ENCODE measurements at regions not wholly inside any gene's neighbourhood (a gene's known extent, or its start where the extent isn't known, plus 50 kb on each side); places are given as distances from the start of the nearest gene placed in this dataset.
A peak's percentile ranks its signal among the peaks of the same experiment; 100 is the strongest.

- H3K4me3 ChIP-seq (ENCODE audit: low read depth, low read length), result no peak overlapping the region
- H3K4me1 ChIP-seq (ENCODE audit: control insufficient read depth, insufficient read depth, low read length, unreplicated experiment), result no peaks in the 10 kb centered on the region
- peaks cover 53% of the 10 kb centered on the region for H3K27me3 ChIP-seq (ENCODE audit: insufficient read depth, low read length)
- H2AFZ ChIP-seq (ENCODE audit: low read length, unreplicated experiment), result no peak overlapping the region
- H3K36me3 ChIP-seq (ENCODE audit: insufficient read depth, low read length), result no peaks in the 10 kb centered on the region
- no peaks in the 10 kb centered on the region for H3K79me2 ChIP-seq (ENCODE audit: control insufficient read depth, insufficient read depth, low read length, unreplicated experiment)
- no peak overlapping the region for H3K27ac ChIP-seq (ENCODE audit: low read depth, low read length)
Measured at GRCh38 chr12:94733727-94734126, 83.4 kb upstream of the TMCC3 start.

DNA sequence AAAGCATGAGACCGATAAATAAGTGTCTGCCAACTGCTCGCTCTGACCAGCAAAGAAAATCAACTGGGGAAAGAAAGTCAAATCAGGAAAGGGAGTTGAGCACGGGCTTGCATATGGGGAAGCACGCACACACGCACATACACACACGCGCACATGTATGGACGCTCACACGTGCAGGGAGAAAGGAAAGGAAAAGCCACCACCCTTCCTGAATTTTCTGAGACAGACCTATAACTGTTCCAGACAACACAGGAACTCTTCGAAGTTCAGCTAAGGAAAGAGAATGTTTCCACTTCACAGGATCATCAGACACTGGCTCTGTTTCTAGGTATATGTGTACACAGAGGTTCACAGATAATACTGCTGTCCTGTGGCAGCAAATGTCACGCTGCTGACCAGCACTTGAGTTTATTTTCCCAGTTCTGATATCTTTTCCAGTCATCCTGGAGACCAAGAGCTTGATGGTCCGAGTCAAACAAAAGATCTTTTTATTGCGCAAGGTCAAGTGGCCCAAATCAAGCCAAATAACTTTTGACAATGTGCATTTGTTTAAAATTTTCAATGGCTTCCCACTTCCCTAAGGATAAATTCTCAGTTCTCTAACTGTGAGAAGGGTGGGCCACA lies 82.1 kb upstream of the TMCC3 start:
- Histone ChIP-seq H3K36me3 (ENCODE audit: insufficient read depth, low read length) (no peaks in the 10 kb centered on the region), H3K27me3 (ENCODE audit: insufficient read depth, low read length) (peaks cover 42% of the 10 kb centered on the region), H2AFZ (ENCODE audit: low read length, unreplicated experiment) (no peak overlapping the region), H3K79me2 (ENCODE audit: control insufficient read depth, insufficient read depth, low read length, unreplicated experiment) (no peaks in the 10 kb centered on the region), H3K27ac (ENCODE audit: low read depth, low read length) (no peak overlapping the region), H3K4me3 (ENCODE audit: low read depth, low read length) (no peak overlapping the region), H3K4me1 (ENCODE audit: control insufficient read depth, insufficient read depth, low read length, unreplicated experiment) (no peaks in the 10 kb centered on the region)

GRCh38 chr12:94731733-94732360 lies 81.5 kb upstream of the TMCC3 start:
- no peak overlapping the region for H3K4me3 ChIP-seq (ENCODE audit: low read depth, low read length)
- H3K4me1 ChIP-seq (ENCODE audit: control insufficient read depth, insufficient read depth, low read length, unreplicated experiment), result no peaks in the 10 kb centered on the region
- H3K36me3 ChIP-seq (ENCODE audit: insufficient read depth, low read length), result no peaks in the 10 kb centered on the region
- H3K27ac ChIP-seq (ENCODE audit: low read depth, low read length), result no peak overlapping the region
- H3K27me3 ChIP-seq (ENCODE audit: insufficient read depth, low read length), result peaks cover 36% of the 10 kb centered on the region
- no peaks in the 10 kb centered on the region for H3K79me2 ChIP-seq (ENCODE audit: control insufficient read depth, insufficient read depth, low read length, unreplicated experiment)
- no peak overlapping the region for H2AFZ ChIP-seq (ENCODE audit: low read length, unreplicated experiment)

GRCh38 chr12:94730847-94731246 lies 80.5 kb upstream of the TMCC3 start:
- no peak overlapping the region for H3K27ac ChIP-seq (ENCODE audit: low read depth, low read length)
- H3K79me2 ChIP-seq (ENCODE audit: control insufficient read depth, insufficient read depth, low read length, unreplicated experiment), result no peaks in the 10 kb centered on the region
- H3K27me3 ChIP-seq (ENCODE audit: insufficient read depth, low read length), result peaks cover 27% of the 10 kb centered on the region
- no peaks in the 10 kb centered on the region for H3K4me1 ChIP-seq (ENCODE audit: control insufficient read depth, insufficient read depth, low read length, unreplicated experiment)
- H3K4me3 ChIP-seq (ENCODE audit: low read depth, low read length), result no peak overlapping the region
- H2AFZ ChIP-seq (ENCODE audit: low read length, unreplicated experiment), result no peak overlapping the region
- no peaks in the 10 kb centered on the region for H3K36me3 ChIP-seq (ENCODE audit: insufficient read depth, low read length)

GRCh38 chr12:94726236-94726835 lies 76.0 kb upstream of the TMCC3 start:
- no peaks in the 10 kb centered on the region for H3K79me2 ChIP-seq (ENCODE audit: control insufficient read depth, insufficient read depth, low read length, unreplicated experiment)
- no peaks in the 10 kb centered on the region for H3K27me3 ChIP-seq (ENCODE audit: insufficient read depth, low read length)
- H3K4me3 ChIP-seq (ENCODE audit: low read depth, low read length), result no peak overlapping the region
- H2AFZ ChIP-seq (ENCODE audit: low read length, unreplicated experiment), result no peak overlapping the region
- H3K36me3 ChIP-seq (ENCODE audit: insufficient read depth, low read length), result no peaks in the 10 kb centered on the region
- peaks cover 9% of the 10 kb centered on the region for H3K4me1 ChIP-seq (ENCODE audit: control insufficient read depth, insufficient read depth, low read length, unreplicated experiment)
- no peak overlapping the region for H3K27ac ChIP-seq (ENCODE audit: low read depth, low read length)

DNA sequence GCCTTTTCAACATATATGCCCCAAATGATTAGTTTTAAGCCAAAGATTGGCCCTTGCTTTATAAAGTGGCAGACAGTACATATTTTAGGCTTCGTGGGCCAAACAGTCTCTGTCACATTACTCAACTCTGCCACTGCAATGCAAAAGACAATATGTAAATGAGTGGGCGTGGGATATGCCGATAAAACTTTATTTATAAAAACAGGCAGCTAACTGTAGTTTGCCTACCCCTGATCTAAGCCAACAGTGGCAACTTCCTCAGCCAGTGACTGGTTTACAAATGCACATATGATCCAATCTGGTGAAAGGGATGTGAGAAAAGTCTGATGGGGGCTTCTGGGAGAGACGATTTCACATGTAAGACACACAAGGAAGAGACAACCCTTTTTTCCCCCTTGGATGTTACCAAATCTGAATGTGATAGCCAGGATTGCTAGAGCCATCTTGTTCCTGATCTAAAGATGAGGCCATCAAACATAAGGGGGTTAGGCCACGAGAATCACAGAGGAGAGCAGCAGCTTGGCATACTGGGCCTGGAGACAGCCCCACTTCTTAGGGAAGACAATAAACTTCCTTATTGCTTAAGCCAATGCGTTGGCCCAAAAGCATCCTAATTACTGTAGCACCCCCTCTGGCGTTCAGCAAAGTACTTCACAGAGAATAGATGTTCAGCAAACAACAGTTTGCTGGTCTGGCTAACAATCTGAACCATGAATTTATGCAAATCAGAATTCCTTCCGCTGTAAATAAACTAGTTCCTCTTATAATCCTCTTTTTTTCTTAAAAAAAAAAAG lies 75.2 kb upstream of the TMCC3 start:
- Histone ChIP-seq H3K4me3 (ENCODE audit: low read depth, low read length) (no peak overlapping the region), H2AFZ (ENCODE audit: low read length, unreplicated experiment) (peak overlapping the region; percentile 66), H3K27ac (ENCODE audit: low read depth, low read length) (no peak overlapping the region), H3K27me3 (ENCODE audit: insufficient read depth, low read length) (no peaks in the 10 kb centered on the region), H3K79me2 (ENCODE audit: control insufficient read depth, insufficient read depth, low read length, unreplicated experiment) (no peaks in the 10 kb centered on the region), H3K4me1 (ENCODE audit: control insufficient read depth, insufficient read depth, low read length, unreplicated experiment) (peaks cover 9% of the 10 kb centered on the region), H3K36me3 (ENCODE audit: insufficient read depth, low read length) (no peaks in the 10 kb centered on the region)

- Histone ChIP-seq H3K79me2 (ENCODE audit: control insufficient read depth, insufficient read depth, low read length, unreplicated experiment) (no peaks in the 10 kb centered on the region), H3K27ac (ENCODE audit: low read depth, low read length) (no peak overlapping the region), H3K4me1 (ENCODE audit: control insufficient read depth, insufficient read depth, low read length, unreplicated experiment) (peaks cover 9% of the 10 kb centered on the region), H3K27me3 (ENCODE audit: insufficient read depth, low read length) (no peaks in the 10 kb centered on the region), H3K36me3 (ENCODE audit: insufficient read depth, low read length) (no peaks in the 10 kb centered on the region), H2AFZ (ENCODE audit: low read length, unreplicated experiment) (no peak overlapping the region), H3K4me3 (ENCODE audit: low read depth, low read length) (no peak overlapping the region)
Measured at GRCh38 chr12:94722664-94723063, 72.3 kb upstream of the TMCC3 start.

DNA sequence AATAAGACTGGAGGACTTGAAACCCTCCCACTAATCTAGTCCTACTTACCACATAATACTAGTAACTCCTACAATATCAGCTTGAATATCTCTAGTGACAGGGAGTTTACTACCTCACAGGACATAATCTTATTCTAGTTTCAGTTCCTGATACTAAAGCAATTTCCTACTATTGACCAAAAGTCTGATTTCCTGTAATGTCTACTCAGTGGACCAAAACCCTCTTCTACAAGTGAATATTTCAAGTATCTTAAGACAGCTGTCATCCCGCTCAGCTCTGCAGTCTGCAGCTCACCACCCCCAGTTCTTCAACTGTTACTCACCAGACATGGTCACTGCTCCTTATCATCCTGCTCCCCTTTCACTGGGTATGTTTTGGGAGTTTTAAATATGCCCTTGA lies 70.8 kb upstream of the TMCC3 start:
- no peak overlapping the region for H3K4me3 ChIP-seq (ENCODE audit: low read depth, low read length)
- H3K4me1 ChIP-seq (ENCODE audit: control insufficient read depth, insufficient read depth, low read length, unreplicated experiment), result peaks cover 9% of the 10 kb centered on the region
- H3K27me3 ChIP-seq (ENCODE audit: insufficient read depth, low read length), result no peaks in the 10 kb centered on the region
- H3K27ac ChIP-seq (ENCODE audit: low read depth, low read length), result no peak overlapping the region
- no peaks in the 10 kb centered on the region for H3K36me3 ChIP-seq (ENCODE audit: insufficient read depth, low read length)
- H3K79me2 ChIP-seq (ENCODE audit: control insufficient read depth, insufficient read depth, low read length, unreplicated experiment), result no peaks in the 10 kb centered on the region
- H2AFZ ChIP-seq (ENCODE audit: low read length, unreplicated experiment), result no peak overlapping the region

DNA sequence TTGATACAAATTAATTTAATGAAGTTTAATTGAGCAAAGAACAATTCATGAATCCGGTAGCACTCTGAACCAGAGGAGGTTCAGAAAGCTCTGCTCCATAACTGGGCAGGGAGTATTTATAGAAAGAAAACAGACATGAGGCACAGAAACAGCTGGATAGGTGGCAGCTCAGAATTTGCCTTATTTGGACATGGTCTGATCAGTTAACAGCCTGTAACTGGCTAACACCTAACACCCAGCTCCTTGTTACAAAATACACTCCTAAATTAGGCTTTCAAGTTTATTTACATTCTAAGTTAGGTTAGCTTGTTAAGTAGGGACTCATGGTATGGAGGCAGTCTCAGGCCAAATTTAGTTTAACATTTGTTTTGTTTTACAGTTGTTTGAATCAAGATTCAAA lies 67.8 kb upstream of the TMCC3 start:
- Histone ChIP-seq H3K4me1 (ENCODE audit: control insufficient read depth, insufficient read depth, low read length, unreplicated experiment) (peaks cover 18% of the 10 kb centered on the region), H3K27me3 (ENCODE audit: insufficient read depth, low read length) (no peaks in the 10 kb centered on the region), H3K36me3 (ENCODE audit: insufficient read depth, low read length) (no peaks in the 10 kb centered on the region), H3K4me3 (ENCODE audit: low read depth, low read length) (no peak overlapping the region), H3K27ac (ENCODE audit: low read depth, low read length) (no peak overlapping the region), H3K79me2 (ENCODE audit: control insufficient read depth, insufficient read depth, low read length, unreplicated experiment) (no peaks in the 10 kb centered on the region), H2AFZ (ENCODE audit: low read length, unreplicated experiment) (no peak overlapping the region)

GRCh38 chr12:94717656-94718055 lies 67.3 kb upstream of the TMCC3 start:
- H3K27ac ChIP-seq (ENCODE audit: low read depth, low read length), result no peak overlapping the region
- H3K36me3 ChIP-seq (ENCODE audit: insufficient read depth, low read length), result no peaks in the 10 kb centered on the region
- H3K4me3 ChIP-seq (ENCODE audit: low read depth, low read length), result no peak overlapping the region
- no peak overlapping the region for H2AFZ ChIP-seq (ENCODE audit: low read length, unreplicated experiment)
- H3K27me3 ChIP-seq (ENCODE audit: insufficient read depth, low read length), result no peaks in the 10 kb centered on the region
- H3K79me2 ChIP-seq (ENCODE audit: control insufficient read depth, insufficient read depth, low read length, unreplicated experiment), result no peaks in the 10 kb centered on the region
- peaks cover 13% of the 10 kb centered on the region for H3K4me1 ChIP-seq (ENCODE audit: control insufficient read depth, insufficient read depth, low read length, unreplicated experiment)
